DMS114 treated with DMSO at 0.1 percent for 48 hours (cell line): ENCODE measurements at regions not wholly inside any gene's neighbourhood (a gene's known extent, or its start where the extent isn't known, plus 50 kb on each side); places are given as distances from the start of the nearest gene placed in this dataset.
"Not testable (repeated sequence)": the region's sequence is repeated elsewhere in the genome, so short reads cannot be mapped to it uniquely, and the experiment has no call there.

Source experiments
- DNase-seq: peaks from one replicate; lab custom pipeline; 2025; ENCODE audit not compliant: unreplicated experiment; lab: John Stamatoyannopoulos, UW

DNA sequence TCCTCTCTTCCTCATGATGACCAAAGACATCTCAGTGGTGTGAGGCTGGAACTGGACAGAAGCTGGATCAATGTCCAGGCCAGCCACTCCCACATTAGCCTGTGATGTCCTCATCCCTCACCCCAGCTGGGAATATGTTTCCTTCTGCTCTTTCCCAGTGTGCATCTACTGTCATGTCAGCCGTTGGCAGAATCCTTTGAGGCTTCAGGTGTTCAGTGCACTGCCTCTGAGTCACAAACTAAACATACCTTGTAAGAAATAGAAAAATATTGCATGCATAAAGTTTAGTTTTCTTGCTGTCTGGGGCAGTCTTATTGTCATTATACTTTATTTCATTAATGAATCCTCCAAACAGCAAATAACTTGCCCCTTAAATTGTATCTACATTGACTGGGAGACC is 161.6 kb upstream of the RASGRP1 start:
- DNase-seq, result no peak

DNA sequence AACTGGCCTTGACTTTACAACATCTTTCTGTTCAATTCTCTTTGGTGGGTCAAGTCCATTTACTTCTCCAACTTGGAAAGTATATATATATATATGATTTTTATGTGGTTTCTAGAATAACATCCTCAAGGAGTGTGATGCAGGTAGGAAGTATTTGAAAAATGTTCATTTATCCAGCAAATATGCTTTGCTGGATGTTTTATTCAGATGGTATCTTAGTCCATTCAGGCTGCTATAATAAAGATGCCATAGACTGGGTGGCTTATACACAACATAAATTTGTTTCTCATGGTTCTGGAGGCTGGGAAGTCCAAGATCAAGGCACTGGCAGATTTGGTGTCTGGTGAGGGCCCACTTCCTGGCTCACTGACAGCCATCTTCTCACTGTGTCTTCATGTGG is 168.7 kb upstream of the RASGRP1 start:
- no peak for DNase-seq

DNA sequence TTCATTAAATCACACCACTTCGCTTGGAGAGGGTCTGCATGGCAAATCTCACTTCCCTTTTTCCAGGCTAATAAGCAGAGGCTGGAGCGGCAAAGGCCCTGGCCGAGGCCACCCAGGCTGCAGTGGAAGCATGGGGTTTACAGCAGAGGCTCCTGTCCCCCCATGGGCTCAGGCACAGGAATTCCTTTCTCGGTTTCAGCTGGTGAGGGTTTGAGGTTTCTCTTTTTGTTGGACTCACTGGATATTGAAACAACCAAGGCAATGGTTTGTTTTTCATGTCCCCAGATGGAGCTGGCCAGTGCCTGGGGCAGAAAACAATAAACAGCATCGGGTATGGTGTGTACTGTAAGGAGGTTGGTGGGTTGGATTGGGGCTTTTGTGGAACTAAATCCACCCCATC is 175.6 kb upstream of the RASGRP1 start:
- no peak for DNase-seq

DNA sequence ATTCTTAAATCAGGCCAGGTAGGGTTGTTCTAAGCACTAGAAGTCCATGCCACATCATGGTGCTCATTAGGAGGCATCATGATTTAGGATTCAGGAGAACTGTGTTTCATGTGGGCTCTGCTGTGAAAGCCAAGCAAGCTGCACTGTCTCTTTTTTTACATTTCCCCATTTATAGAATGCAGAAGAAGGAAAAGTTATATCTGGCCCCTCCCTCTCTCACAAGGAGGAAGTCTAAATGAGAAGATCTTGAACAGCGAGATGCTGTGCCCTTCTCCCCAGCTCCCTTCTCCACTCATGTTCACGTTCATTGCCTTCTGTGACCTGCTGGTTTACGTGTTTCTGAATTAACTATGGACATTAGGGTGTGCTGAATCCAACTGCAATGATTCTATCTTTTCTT is 178.5 kb upstream of the RASGRP1 start:
- no peak for DNase-seq

DNA sequence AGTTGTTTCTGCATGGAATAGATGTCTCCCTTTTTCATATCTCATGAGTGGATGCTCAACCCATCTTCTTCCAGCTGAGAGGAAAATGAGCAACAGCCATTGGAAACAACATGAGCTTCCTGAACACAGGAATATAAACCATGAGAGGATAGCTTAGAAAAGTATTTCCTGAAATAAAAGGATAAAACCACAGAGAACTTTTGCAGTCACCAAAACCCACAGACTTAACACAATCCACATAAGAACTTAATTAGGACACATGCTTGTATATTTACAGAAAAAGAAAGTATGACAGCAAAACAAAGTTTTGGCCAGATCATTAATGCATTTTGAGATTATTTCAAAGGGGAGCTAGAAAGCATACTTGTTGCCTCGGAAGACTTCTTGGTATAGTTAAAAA is 180.5 kb upstream of the RASGRP1 start:
- DNase-seq, result no peak

DNA sequence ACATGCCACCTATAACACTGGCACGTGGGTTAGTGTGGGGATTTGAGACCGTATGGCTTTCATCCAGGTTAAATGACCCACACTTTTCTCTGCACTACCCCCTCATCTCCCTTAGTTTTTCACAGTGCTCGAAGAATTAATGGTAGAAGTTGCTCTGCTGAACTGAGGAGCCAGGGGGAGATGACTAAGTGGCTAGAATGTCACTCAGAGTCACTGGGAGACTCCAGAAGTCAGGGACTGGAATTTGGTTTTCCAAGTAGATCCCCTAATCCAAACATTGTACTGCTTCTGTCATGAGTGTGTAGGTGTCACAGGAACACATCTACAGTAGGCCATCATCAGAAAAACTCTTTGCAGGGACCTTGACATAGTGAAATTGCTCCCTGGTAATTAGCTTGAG is 181.0 kb upstream of the RASGRP1 start:
- no peak for DNase-seq

DNA sequence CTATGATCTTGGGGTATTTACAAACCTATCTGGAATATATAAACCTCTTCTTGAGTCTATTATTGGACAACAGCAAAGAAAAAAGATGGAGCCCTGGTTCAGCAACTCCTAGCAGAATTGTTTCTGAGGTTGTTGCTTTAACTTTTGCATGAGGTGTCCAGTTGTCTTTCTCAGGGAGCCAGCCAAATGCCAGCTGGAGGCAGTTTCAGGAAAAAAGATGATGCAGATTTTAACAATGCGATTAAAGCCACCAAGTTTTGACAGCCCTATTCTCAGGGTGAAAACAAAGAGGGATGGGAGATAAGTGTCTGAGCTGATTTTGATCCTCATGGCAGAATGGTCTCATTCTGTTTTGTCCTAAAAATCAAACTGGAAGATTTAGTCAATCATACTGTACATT is 181.6 kb upstream of the RASGRP1 start:
- DNase-seq, result no peak

DNA sequence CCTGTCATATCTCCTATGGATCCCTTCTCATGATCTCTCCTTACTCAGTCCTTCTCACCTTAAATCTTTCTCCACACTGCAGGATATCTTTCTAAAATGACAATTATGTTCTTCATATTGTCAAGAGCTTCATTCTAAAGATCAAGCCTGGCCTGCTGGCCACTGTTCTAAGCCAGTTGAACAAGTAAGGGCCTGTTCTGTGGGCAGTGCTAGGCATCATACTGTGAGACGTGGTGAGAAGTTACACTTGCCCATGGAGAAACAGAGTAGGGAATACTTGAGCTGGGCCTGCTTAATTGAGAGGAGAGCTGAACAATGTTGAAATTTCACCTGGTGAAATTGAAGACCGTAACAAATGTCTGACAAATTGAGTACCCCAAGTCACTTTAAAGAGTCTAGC is 184.1 kb upstream of the RASGRP1 start:
- DNase-seq, result no peak

DNA sequence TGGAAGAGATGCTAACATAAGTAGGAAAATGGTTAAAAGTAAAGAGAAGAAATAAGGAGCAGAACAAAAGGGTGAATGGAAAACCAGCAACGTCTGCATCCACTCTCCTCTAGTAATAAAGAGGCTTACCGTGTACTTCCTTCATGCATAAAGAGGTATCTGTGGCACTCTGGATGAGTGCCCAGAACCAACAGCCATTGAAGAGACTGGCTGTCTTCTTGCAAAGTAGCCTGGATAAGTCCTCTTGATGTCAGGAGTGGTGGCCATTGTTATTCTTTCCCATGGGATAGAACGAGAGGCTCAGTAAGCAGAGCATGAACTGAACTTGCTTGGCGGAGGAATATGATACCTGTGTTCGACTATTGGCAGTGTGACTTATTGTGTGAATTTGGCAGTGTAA is 186.2 kb upstream of the RASGRP1 start:
- DNase-seq, result no peak

DNA sequence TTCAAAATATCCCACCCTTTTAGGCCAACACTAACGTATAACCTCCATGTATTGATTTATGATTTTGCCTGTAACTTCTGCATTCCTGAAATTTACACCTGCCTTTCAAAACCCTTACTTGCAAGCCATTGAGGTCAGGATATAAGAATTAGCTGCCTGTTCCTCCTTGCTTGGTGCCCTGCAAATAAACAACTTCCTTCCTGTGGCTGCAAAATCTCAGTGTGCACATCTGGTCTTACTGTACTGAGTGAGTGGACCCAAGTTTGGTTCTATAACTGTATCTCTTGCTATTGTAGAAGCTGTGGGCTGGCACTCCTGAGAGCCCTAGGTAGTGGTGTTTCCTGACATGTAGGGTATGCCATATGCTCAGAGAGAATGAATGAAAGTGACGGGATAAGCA is 191.1 kb upstream of the RASGRP1 start:
- no peak for DNase-seq

DNA sequence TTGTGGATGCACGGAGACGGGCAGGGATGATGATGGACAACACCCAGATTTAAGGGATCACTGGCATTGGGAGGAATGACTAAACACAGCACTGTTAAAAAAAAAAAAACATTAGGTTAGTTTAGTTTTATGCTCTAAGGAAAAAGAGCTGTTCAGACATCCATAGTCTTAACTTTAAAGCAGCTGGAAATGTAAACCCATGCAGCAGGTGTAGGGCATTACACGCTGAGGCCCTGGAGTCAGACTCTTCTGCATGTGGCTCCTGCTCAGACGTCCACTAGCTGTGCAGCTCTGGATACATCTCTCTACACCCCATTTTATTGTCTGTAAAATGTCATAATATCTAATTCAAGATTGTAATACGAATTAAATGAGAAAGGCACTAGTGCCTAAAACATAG is 191.8 kb upstream of the RASGRP1 start:
- DNase-seq, result no peak

DNA sequence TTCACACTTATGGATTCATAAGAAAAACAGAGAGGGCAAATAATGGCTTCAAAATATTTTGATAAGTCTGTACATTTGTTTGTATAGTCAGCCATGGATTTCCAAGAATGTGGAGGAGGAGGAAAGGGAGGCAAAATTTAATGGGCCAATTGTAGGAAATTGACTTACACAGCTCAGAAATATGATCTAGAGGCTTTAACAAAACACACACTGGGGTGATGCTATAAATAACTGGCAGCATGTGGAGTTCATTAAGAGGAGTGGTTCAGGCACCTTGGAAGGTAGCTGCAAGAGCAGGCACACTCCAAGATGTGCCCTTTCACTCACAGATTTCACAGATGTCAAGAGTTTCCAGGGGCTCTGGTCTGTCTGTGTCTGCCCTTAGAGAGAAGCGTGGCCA is 193.4 kb upstream of the RASGRP1 start:
- no peak for DNase-seq

DNA sequence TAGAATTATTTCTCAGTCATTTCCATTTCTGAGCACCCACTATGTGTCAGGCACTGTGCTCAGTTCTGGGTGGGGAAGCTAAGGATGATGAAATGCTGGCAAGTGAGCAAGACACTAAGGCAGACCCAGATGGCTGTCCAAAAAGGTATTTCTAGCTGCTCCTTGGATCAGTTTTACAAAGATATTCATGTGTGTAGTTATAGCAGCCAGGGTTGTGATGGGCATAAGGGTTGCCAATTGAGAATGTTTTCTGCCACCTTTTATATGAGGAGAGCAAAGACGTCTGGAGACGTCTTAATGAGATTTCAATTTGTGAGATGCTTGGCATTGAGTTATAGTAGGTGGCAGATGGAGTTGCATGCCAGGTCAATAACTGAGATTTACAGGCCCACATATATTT is 197.1 kb upstream of the RASGRP1 start:
- DNase-seq, result no peak

DNA sequence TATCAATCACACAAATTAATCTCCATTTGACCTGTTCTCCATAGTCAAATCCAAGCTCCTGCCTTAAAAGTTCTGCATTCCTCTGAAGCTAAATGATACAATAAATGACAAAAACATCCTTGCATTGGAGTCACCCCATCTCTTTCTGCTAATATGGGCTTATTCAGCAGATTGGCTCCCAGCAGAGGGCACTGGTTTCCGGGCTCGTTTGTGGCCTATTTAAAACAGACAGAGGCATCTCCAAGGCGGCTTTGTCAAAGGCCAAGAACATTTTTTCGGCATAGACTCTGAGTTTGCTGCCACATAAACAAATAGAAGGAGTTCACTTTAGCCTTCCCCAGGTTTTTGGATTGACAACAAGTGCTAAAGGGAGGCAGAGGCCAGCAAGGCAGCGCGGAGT is 204.4 kb upstream of the RASGRP1 start:
- no peak for DNase-seq

DNA sequence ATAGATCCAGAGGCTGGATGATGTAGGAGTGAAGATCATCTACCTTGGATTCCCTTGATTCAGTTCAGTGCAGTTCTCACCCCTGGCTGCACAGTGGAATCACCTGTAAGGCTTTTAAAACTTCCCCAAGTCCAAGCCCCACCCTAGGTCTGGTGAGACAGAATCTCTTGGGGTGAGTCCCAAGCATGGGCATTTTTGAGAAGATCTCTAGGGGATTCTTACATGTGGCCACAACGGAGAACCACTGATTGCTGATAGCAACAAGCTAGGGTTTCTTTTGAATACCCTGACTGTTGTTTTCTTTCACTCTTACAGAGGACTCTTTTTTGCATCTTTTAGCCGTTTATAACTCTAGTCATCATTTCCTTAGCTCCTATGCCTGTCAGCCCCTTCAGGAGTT is 204.9 kb upstream of the RASGRP1 start:
- DNase-seq, result no peak

DNA sequence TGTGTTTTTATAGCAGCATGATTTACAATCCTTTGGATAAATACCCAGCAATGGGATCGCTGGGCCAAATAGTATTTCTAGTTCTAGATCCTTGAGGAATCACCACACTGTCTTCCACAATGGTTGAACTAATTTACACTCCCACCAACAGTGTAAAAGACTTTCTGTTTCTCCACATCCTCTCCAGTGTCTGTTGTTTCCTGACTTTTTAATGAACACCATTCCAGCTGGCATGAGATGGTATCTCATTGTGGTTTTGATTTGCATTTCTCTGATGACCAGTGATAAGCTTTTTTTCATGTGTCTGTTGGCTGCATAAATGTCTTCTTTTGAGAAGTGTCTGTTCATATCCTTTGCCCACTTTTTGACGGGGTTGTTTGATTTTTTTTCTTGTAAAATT is 209.5 kb upstream of the RASGRP1 start:
- DNase-seq, result not testable (repeated sequence)

DNA sequence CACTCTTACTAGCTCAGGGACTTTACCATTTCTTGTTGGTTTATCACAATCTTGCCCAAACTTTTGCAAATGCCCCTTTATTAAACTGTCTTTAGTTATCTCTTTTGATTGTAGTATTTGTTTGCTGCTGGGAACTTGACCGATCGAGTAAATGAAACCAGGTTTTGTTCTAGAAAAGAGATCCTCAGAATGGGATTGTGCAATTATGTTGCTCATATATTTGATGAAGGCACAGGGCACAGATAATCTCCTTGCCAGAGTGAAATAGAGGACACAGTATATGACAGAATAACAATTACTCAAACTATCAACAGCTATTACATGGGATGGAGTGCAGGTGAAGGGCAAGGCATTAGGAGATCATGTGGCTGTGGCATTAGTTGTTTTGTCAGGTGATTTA is 216.6 kb upstream of the RASGRP1 start:
- DNase-seq, result no peak

DNA sequence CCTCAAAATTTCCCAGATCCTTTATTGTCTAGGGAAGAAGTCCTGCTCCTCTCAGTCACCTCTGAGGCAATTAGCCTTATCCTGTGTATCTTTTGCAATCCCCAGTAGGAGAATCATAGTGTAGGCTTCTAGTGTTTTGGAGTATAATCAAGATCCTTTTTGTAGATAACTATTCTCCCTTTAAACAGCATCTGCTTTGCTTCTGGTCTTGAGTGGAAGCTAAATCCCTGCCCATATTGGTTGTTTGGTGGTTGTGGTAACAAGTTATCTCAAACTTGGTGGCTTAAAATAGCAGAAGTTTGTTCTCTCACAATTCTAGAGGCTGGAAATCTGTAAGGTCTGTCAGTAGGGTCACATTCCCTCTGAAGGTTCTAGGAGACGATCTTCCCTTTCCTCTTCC is 217.5 kb upstream of the RASGRP1 start:
- DNase-seq, result no peak

DNA sequence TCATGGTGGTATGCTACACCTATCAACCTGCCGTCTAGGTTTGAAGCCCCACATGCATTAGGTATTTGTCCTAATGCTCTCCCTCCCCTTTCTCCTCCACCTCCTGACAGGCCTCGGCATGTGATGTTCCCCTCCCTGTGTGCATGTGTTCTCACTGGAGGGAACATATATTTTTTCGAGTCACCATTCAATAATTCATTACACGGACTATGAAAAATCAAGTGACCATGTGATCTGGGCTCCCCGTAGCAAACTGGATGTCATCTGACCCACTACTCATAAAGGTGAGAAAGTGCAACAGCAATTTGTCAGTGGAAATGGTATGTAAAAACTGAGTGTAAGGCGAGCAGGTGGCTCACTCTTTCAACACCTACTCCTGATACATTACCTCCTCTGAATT is 224.3 kb upstream of the RASGRP1 start:
- no peak for DNase-seq

DNA sequence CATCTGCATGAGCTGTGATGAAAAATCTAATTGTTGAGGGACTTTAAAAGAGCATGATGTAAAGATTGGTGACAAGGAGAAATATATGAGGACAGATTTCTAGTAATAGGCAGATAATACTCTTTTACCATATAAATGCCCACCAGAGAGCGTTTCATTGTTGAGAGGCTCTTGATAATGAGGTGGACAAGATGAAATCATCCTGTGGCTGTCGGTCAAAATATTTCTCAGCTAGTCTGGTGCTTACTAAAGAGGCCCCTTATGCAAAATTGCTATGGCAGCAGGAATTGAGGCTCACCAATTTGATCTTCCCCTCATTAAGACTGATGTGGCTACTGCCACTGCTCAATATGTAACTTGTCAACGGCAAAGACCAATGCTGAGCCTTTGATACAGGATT is 225.0 kb upstream of the RASGRP1 start:
- no peak for DNase-seq

DNA sequence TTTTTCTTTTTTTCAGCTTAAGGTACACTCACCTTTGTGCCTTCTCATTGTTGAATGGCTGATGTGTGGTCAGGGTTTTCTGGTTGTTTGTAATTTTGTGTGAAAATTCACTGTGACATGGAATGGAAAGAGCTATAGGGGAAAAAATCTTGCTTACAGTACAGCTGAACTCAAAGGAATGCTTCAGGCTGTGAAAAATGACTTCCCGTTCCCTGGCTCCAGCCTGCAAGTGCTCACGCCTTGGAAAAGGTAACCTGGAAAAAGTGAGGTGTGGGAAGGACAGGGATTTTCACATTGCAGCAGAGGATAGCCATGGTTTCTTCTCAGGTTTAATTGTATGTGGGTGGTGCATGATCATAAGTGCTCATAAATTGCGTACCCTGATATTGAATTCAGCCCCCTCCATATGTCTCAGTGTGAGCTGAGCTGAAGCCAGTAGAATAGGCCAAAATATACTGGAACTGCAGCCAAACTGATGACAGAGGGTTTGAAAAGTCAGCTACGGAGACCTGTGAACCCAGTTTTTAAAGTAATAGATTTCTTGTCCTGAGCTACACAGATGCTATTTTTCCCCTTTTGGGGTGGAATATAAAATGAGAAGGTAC is 228.7 kb upstream of the RASGRP1 start:
- no peak for DNase-seq

DNA sequence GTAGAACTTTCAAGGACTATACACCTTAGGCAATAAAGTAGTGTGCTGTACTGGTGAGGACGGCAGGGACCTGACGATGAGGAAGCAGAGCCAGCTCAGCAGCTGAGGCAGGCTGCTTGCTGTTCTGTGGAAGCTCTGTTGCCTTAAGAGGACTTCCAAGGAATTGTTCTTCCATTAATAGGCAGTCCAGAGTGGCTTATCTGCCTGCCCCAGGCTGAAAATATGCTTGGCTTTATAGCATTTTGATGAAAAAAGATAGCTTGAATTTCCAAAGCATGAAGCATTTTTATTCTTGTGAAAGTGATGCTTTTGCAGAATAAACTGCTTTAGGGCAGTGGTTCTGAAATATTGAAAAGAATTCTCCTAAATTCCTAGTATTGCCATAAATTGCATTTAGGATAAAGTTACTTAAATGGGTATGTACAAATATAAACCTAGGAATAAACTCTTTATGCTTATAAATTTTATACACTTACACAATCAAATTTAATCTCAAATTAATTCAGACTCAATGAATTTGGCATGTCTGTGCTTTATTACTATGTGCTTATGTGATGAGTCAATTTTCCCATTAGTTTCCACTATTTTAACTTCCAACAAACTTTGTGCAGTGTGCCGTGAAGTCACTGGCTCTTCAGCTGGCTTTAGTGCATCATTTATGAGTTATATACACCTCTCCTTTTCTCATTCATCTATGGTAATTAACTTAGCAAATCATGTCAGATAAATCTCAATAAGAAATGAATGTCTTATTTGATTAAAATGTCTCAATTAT is 231.0 kb upstream of the RASGRP1 start:
- DNase-seq, result no peak

DNA sequence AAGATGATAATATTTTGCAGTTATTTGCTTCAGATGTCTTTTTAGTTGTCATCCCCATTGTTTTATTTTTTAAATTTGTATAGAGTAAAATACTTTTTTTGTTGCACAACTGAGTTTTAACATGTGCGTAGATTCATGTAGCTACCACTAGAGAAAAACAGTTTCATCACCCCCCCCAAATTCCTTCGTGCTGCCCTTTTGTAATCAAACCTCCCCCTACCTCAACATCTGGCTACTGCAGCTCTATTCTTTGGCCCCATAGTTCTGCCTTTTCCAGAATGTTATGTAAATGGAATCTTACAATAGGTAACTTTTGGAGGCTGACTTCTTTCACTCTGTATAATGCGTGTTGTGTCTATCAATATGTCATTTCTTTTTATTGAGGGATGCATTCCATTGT is 232.0 kb upstream of the RASGRP1 start:
- DNase-seq, result no peak
